HG03457 (cell line): ENCODE measurements at regions not wholly inside any gene's neighbourhood (a gene's known extent, or its start where the extent isn't known, plus 50 kb on each side); places are given as distances from the start of the nearest gene placed in this dataset.

ENCODE experiments used
- ATAC-seq: cut with Tn5 transposase; IDR thresholded peaks from one replicate; pipeline ENCODE4 v1.9.1; 2021; ENCODE audit warnings: moderate number of reproducible peaks; ENCODE audit not compliant: unreplicated experiment

- ATAC-seq: no peak
These were observed 174.3 kb downstream of the RBM43 start for GRCh38 chr2:151087377-151087776.

- no peak for ATAC-seq
These were observed 176.5 kb downstream of the RBM43 start for GRCh38 chr2:151085181-151085611.

DNA sequence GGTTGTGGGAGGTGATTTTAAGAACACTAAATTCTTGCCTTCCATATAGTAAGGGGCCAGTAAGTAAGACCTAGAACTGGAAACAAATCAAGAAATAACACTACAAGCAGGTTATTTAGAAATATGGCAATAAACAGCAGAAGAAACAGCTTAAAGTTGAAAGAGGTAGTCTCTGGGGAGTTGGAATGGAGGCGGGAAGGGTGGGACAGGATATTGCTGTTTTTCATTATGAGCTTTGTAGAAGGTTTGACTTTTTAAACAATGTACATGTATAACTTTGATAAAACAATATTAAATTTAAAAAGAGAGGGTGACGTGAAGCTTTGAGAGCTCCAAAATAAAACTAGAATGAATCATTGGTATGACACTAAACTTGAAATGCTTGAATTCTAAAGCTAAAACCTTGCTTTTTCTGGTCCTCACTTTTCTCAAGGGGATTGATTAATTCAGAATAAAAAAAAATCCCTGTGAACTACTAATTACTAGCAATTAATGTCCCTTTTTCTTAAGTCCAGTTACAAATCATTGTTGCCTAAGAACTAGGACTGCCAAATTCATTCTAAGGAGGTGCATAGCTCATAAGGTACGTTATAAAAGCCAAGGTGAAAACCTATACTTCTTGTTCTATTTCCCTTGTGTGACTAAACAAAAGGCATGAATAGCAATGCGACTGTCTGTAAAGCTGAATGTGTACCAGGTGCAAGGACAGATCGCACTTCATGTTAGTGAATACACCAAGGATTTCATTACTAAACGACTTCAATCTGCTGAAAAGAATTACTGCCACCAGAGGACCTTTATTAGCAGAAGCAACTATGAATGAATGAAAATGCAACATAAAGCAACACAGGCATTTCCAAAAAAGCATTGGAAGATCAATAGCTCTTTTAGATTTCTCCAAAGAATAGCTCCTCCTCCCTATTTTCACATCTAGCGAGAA lies 177.5 kb downstream of the RBM43 start:
- no peak for ATAC-seq

DNA sequence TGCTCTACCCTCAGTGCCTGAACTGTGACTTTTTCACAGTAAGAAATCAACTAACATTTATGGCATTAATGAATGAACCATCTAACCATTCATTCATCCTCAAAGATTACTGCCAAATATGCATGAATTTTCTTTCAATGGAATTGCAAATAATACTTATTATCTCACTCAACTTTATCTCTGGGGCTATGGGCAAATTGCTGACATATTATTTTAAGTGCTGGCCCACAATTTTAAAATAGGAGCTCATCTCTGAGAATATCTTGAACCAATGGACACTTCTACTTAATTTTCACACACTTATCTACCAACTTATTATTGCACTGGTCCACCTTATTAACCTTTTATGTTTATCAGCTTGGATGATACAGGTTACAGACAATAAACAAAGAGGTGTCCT lies 182.8 kb downstream of the RBM43 start:
- no peak for ATAC-seq

DNA sequence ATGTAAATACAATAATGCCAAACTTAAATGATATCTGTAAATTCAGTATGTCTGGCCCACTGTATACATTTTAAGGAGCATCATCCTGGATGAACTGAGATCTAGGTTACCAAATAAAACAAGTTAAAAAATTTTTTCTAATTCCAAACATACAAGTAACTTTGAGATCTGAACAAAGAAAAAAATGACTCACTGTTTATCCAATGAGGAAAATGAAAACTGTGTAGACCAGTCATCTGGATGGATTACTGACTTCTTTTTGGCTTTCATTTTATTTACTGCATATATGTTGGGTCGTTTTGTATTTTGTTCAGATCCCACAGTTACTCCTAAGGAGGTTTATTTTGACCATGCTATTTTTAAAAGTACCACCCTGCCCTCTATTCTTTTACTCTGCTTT lies 189.8 kb downstream of the RBM43 start:
- no peak for ATAC-seq

DNA sequence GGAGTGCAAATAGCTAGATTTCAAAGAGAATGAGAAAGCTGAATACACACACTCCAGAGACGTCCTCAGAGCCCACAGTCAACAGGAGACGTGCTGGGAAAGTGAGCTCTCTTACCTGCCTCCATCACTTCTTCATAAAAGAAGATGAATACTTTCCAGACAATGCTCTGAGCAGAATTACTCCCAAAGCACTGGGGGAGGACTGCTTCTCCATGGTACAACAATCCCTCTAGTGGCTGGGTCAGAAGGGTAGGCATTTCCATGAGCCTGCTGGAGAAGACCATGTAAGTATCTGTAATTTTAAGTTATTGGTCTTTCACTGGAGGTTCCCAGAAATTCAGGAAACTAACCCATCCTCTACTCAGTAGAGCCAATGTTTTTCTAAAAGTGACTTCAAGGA lies 190.3 kb downstream of the RBM43 start:
- ATAC-seq: no peak

DNA sequence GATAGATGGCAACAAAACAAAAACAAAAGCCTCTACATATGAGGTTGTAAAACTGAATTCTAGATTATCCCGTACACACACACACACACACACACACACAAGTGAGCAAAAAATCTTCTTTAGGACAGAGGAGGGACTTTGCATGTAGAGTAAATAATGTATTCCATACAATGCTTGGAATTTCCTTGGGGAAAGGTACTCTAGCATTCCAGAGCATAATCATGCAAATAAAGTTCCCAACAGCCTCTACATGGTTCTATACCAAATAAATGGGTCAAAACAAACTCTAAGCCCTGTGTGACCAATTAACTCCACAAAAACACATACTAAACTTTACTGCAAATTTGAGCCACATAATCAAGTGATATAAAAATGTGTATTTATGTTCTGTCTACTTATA lies 191.4 kb downstream of the RBM43 start:
- ATAC-seq: no peak

DNA sequence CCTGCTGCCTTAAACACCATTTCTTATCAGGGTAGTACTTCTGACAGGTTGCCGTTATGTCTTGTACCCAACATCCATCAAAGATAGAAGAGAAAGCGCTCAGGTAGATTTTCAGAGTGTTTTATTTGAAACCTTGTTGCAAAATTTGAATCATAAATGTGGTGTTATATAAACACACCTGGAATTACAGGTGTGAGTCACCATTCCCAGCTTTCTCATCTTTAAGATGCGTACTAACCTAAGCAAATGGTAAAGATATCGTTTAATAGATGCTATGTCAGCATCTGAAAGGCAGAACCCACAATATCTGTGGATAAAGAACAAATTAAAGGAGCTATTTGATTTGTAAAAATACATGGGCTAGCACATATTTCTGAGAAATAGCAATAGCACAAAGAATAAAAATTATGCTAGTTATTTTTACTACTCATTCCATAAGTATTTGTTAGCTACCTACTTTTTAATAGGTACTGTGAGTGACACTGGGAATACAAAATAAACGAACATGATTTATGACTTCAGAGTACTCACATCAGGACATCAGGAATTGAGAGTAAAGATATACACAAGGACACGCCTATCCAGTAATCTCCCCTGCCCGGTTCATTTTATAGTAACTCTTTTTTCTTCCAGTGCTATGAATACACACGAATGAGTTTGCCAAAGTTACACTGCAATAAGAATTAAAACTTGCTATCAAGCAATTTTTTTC lies 193.8 kb downstream of the RBM43 start:
- no peak for ATAC-seq

DNA sequence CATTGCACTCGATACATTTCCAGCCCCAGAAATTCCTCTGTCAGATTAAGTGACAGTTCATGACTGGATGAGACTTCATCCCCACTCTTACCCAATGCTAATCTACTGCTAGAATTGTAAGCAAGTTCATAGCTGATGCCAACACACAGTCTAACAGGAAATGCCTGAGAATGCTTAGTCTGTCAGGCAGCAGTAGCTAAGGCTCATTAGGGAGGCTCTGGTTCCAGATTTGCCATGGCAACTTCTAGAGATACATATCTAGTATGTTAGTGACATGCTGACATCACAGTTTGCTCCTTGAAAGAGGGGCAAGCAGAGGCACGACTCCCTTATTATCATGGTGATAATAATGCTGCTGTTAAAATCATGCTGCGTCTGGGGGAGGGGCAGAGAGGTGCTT lies 198.4 kb downstream of the RBM43 start:
- ATAC-seq: no peak

GRCh38 chr2:151060287-151060686 lies 201.4 kb downstream of the RBM43 start:
- no peak for ATAC-seq

DNA sequence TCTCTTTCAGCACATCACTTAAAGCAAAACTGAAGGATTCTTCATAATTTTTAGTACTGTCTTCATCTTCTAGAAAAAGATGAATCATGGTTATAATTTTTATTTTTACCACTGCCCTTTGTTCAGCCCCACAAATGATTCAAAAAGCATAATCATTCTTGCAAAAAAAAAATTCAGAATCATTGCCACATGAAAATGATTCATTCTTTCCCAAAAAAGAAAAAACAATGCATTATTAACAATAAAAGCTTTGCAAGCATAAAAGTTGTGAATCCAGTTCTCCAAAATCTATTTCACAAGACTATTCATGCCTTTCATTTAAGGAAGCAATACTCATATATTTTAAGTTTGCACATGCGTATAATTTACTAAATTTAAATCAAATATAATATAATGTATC lies 204.8 kb downstream of the RBM43 start:
- ATAC-seq: no peak

- ATAC-seq: no peak
These were observed 208.0 kb downstream of the RBM43 start for GRCh38 chr2:151053661-151053990.

- ATAC-seq: no peak
These were observed 208.6 kb downstream of the RBM43 start for GRCh38 chr2:151052850-151053660.

- peak; percentile 82 for ATAC-seq
These were observed 210.0 kb downstream of the RBM43 start for GRCh38 chr2:151051574-151052220.

GRCh38 chr2:151049746-151050145 lies 211.9 kb downstream of the RBM43 start:
- ATAC-seq: no peak

DNA sequence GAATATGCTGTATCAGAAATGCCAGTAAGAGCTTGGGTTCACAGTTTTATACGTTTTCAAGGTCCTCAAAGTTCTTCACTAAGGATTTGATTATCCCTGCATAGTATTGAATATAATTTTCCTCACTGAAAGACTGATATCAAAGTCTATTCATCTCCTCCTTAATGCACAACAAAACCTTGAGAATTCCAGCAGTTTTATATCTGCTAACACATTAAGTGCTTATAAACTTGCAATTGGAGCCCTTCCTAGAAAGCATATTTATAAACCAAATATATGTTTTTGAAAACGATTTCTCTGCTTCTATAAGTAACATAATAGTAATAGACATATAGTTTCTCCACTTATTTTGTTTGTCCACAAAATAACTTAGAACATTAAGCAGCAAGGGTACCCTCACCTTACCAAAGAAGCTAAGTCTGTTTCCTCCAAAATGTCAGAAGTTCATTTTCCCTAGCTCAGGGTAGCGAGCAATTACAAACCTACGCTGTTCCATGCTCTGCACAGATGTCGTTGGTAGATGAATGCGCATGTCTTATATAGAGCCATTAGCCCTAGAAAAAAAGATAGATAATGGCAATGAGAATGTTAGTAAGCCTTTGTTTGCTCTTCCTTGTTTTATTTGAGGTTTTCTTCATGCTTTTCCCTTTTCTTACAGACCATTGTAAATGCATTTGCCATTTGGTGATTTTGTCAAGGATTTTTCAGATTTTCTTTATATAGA lies 213.2 kb downstream of the RBM43 start:
- no peak for ATAC-seq

DNA sequence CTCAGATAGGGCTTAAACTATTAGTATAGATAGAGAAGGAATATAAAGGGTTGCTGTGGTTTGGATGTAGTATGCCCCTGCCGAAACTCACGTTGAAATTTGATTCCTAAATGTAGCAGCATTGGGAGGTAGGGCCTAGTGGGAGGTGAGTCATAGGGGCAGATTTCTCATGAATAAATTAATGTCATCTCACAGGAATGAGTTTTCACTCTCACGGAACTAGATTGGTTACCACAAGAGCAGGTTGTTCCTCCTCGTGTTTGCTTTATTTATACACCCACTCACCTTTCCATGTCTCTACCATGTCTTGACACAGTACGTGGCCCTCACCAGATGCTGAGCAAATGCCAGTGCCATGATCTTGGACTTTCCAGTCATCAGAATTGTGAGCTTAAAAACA lies 218.2 kb downstream of the RBM43 start:
- no peak for ATAC-seq

DNA sequence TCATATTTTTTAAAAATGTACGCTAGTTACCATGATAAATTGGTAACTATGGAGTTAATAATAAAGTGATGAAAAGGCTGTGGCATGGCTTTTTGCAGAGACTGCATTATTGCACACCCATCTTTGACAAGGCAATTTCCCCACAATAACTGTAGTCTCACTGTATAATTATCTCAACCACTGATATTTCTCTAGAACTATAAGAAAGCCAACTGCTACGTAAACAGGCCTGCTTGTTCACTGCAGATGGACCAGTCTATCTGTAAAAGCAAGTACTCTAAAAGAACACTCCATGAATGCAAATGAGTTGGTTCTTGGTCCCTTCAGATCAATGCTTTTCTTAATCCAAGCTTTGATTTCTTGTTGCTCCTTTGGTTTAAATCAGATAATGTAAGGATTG lies 218.7 kb downstream of the RBM43 start:
- ATAC-seq: no peak

DNA sequence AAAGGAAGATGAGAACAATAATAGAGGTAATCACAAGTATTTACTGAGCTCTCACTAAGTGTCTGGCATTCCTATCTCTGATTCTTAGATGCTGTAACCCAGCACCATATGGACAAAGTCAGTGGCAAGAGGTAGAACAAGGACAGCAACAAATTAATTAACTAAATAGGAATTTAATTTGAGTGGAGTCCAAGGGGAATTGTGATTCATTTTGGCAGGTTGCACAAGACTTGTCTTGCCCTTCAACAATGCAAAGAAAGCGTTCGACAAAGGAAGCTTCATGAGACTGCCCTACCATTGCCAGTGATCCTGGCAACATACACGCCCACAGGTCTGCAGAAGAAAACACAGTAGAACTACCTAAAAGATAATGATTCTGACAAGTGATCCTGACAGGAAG lies 221.6 kb downstream of the RBM43 start:
- no peak for ATAC-seq

- no peak for ATAC-seq
These were observed 223.1 kb downstream of the RBM43 start for GRCh38 chr2:151038516-151038915.
